GM21390 (cell line): ENCODE measurements at regions not wholly inside any gene's neighbourhood (a gene's known extent, or its start where the extent isn't known, plus 50 kb on each side); places are given as distances from the start of the nearest gene placed in this dataset.
A peak's percentile ranks its signal among the peaks of the same experiment; 100 is the strongest.
"Not testable (repeated sequence)": the region's sequence is repeated elsewhere in the genome, so short reads cannot be mapped to it uniquely, and the experiment has no call there.

Experiments used
- ATAC-seq: cut with Tn5 transposase; IDR thresholded peaks from one replicate; pipeline ENCODE4 v1.9.1; 2021; ENCODE audit not compliant: unreplicated experiment

- no peak for ATAC-seq
Observed at GRCh38 chr4:101421386-101421785, 74.1 kb upstream of the PPP3CA start.

- no peak for ATAC-seq
Observed at GRCh38 chr4:101420661-101421060, 73.3 kb upstream of the PPP3CA start.

- ATAC-seq, result peak; percentile 73
Observed at GRCh38 chr4:101419336-101420135, 72.2 kb upstream of the PPP3CA start.

GRCh38 chr4:101418466-101418865 lies 71.1 kb upstream of the PPP3CA start:
- ATAC-seq, result no peak

GRCh38 chr4:101418055-101418454 lies 70.7 kb upstream of the PPP3CA start:
- ATAC-seq, result peak; percentile 69

- no peak for ATAC-seq
Observed at GRCh38 chr4:101417046-101417445, 69.7 kb upstream of the PPP3CA start.

GRCh38 chr4:101415962-101416361 lies 68.6 kb upstream of the PPP3CA start:
- no peak for ATAC-seq

GRCh38 chr4:101414496-101414895 lies 67.2 kb upstream of the PPP3CA start:
- no peak for ATAC-seq

GRCh38 chr4:101411926-101412325 lies 64.6 kb upstream of the PPP3CA start:
- no peak for ATAC-seq

GRCh38 chr4:101411281-101411910 lies 64.1 kb upstream of the PPP3CA start:
- not testable (repeated sequence) for ATAC-seq

- ATAC-seq, result no peak
Observed at GRCh38 chr4:101400096-101400495, 52.8 kb upstream of the PPP3CA start.

- ATAC-seq, result no peak
Observed at GRCh38 chr4:101398807-101399206, 51.5 kb upstream of the PPP3CA start.
